ENCODE measurements at regions not wholly inside any gene's neighbourhood (a gene's known extent, or its start where the extent isn't known, plus 50 kb on each side); places are given as distances from the start of the nearest gene placed in this dataset.

- Mint-ChIP-seq H3K4me1 (no peaks in the 10 kb centered on the region), H3K4me3 (no peak overlapping the region), H3K27ac (ENCODE audit: low read depth) (no peak overlapping the region), H3K27me3 (no peaks in the 10 kb centered on the region), H3K36me3 (ENCODE audit: insufficient read depth) (no peaks in the 10 kb centered on the region), H3K9me3 (no peaks in the 10 kb centered on the region)
- DNase-seq (ENCODE audit: low spot score in 2 of 2) (no peak), ATAC-seq (replicated peaks; ENCODE audit: extremely low read depth, poor library complexity, severe bottlenecking) (no peak)
Observed at GRCh38 chr1:39132505-39133339, 71.8 kb upstream of the MACF1 start.

- Mint-ChIP-seq H3K36me3 (ENCODE audit: insufficient read depth) (no peaks in the 10 kb centered on the region), H3K4me1 (no peaks in the 10 kb centered on the region), H3K4me3 (no peak overlapping the region), H3K27ac (ENCODE audit: low read depth) (no peak overlapping the region), H3K9me3 (no peaks in the 10 kb centered on the region), H3K27me3 (no peaks in the 10 kb centered on the region)
- DNase-seq (ENCODE audit: low spot score in 2 of 2): no peak
- ATAC-seq (replicated peaks; ENCODE audit: extremely low read depth, poor library complexity, severe bottlenecking): no peak
Observed at GRCh38 chr1:39133340-39133684, 71.2 kb upstream of the MACF1 start.

- ATAC-seq (replicated peaks; ENCODE audit: extremely low read depth, poor library complexity, severe bottlenecking) (no peak), DNase-seq (ENCODE audit: low spot score in 2 of 2) (no peak)
- Mint-ChIP-seq H3K36me3 (ENCODE audit: insufficient read depth) (no peaks in the 10 kb centered on the region), H3K4me1 (no peaks in the 10 kb centered on the region), H3K27ac (ENCODE audit: low read depth) (no peak overlapping the region), H3K9me3 (no peaks in the 10 kb centered on the region), H3K27me3 (no peaks in the 10 kb centered on the region), H3K4me3 (no peak overlapping the region)
Observed at GRCh38 chr1:39134768-39135333, 69.6 kb upstream of the MACF1 start.

DNA sequence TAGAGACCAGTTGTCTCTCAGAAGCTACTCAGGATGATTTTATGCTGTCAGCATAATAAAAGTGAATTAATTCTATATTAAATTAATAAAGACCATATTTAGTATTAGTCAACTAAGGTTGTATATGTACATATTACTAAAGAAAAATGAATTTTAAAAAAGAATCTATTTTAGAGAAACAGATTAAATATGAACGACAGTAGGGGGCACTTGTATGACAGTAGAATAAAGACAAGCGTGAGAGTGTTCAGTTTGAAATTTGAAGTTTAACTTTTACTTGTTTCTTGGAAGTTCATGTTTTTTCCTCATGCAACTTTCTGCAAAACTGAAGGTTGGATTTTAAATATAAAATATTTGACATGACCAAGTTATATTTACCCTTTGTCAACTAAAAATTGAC lies 67.9 kb upstream of the MACF1 start:
- no peaks in the 10 kb centered on the region for H3K27me3 Mint-ChIP-seq
- no peak overlapping the region for H3K27ac Mint-ChIP-seq (ENCODE audit: low read depth)
- H3K4me3 Mint-ChIP-seq: no peak overlapping the region
- DNase-seq (ENCODE audit: low spot score in 2 of 2): no peak
- no peaks in the 10 kb centered on the region for H3K36me3 Mint-ChIP-seq (ENCODE audit: insufficient read depth)
- H3K4me1 Mint-ChIP-seq: no peaks in the 10 kb centered on the region
- ATAC-seq (replicated peaks; ENCODE audit: extremely low read depth, poor library complexity, severe bottlenecking): no peak
- H3K9me3 Mint-ChIP-seq: no peaks in the 10 kb centered on the region

GRCh38 chr1:39139723-39140360 lies 64.7 kb upstream of the MACF1 start:
- no peaks in the 10 kb centered on the region for H3K27me3 Mint-ChIP-seq
- no peak for DNase-seq (ENCODE audit: low spot score in 2 of 2)
- H3K4me1 Mint-ChIP-seq: no peaks in the 10 kb centered on the region
- H3K27ac Mint-ChIP-seq (ENCODE audit: low read depth): no peak overlapping the region
- no peaks in the 10 kb centered on the region for H3K9me3 Mint-ChIP-seq
- H3K36me3 Mint-ChIP-seq (ENCODE audit: insufficient read depth): peaks cover 2% of the 10 kb centered on the region
- H3K4me3 Mint-ChIP-seq: no peak overlapping the region
- no peak for ATAC-seq (replicated peaks; ENCODE audit: extremely low read depth, poor library complexity, severe bottlenecking)

DNA sequence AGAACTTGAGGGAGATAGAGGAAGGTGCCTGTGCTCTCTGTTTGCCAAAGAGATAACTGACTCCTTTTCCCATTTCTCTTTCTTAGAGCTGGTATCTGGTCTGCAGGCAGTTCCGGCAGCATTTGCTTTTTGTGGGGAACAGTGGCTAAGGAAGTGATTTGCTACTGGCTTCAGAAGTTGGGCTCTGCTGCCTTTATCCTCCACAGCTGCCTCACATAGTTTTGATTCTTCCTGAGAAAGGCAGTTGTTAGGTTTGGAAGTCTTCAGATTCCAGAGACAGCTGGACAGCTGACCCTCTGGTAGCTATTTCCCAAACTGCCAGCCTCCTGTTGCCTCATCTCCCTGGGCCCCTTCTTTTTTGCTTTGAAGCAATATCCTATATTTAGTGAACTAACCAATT lies 62.6 kb upstream of the MACF1 start:
- ATAC-seq (replicated peaks; ENCODE audit: extremely low read depth, poor library complexity, severe bottlenecking) (no peak), DNase-seq (ENCODE audit: low spot score in 2 of 2) (no peak)
- H3K27ac Mint-ChIP-seq (ENCODE audit: low read depth): no peak overlapping the region
- no peaks in the 10 kb centered on the region for H3K4me1 Mint-ChIP-seq
- H3K36me3 Mint-ChIP-seq (ENCODE audit: insufficient read depth): peaks cover 2% of the 10 kb centered on the region
- H3K9me3 Mint-ChIP-seq: no peaks in the 10 kb centered on the region
- H3K4me3 Mint-ChIP-seq: no peak overlapping the region
- peaks cover 3% of the 10 kb centered on the region for H3K27me3 Mint-ChIP-seq

- ATAC-seq (replicated peaks; ENCODE audit: extremely low read depth, poor library complexity, severe bottlenecking) (no peak), DNase-seq (ENCODE audit: low spot score in 2 of 2) (no peak)
- no peaks in the 10 kb centered on the region for H3K4me1 Mint-ChIP-seq
- no peak overlapping the region for H3K4me3 Mint-ChIP-seq
- H3K27ac Mint-ChIP-seq (ENCODE audit: low read depth): no peak overlapping the region
- H3K27me3 Mint-ChIP-seq: peaks cover 9% of the 10 kb centered on the region
- H3K36me3 Mint-ChIP-seq (ENCODE audit: insufficient read depth): peaks cover 2% of the 10 kb centered on the region
- H3K9me3 Mint-ChIP-seq: no peaks in the 10 kb centered on the region
Observed at GRCh38 chr1:39142401-39143060, 62.0 kb upstream of the MACF1 start.

- Mint-ChIP-seq H3K36me3 (ENCODE audit: insufficient read depth) (peaks cover 2% of the 10 kb centered on the region), H3K27ac (ENCODE audit: low read depth) (no peak overlapping the region), H3K27me3 (peaks cover 20% of the 10 kb centered on the region), H3K4me3 (no peak overlapping the region), H3K9me3 (no peaks in the 10 kb centered on the region), H3K4me1 (no peaks in the 10 kb centered on the region)
- DNase-seq (ENCODE audit: low spot score in 2 of 2): no peak
- no peak for ATAC-seq (replicated peaks; ENCODE audit: extremely low read depth, poor library complexity, severe bottlenecking)
Observed at GRCh38 chr1:39144924-39145323, 59.6 kb upstream of the MACF1 start.

DNA sequence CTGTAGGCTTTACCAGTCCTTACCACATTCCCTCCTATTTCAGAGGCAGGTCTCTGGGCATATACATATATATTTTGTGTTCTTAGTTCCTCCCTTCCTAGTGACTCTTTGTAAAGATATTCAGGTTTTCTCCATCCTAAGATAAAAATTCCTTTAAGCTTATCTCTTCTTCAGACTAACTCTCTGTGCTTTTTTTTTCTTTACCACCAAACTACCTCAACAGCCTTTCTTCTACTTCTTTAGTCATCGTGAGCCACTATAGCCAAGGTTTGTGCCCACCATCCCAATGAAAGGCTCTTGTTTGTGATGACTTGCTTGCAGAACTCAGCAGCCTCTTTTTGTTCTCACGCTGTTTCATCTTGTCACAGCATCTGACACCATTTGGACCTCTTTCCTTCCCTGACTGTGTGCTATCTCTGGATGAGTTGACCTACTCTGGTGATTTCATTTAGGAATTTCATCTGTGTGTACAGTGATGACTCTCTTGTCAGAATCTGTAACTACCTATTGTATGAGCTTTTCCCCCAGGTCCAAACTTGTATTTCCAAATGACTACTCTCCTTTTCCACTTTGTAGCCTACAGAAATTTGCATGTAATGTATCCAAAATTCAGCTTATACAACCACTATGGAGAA lies 59.0 kb upstream of the MACF1 start:
- Mint-ChIP-seq H3K27ac (ENCODE audit: low read depth) (no peak overlapping the region), H3K27me3 (peaks cover 20% of the 10 kb centered on the region), H3K4me1 (no peaks in the 10 kb centered on the region), H3K9me3 (no peaks in the 10 kb centered on the region), H3K36me3 (ENCODE audit: insufficient read depth) (peaks cover 2% of the 10 kb centered on the region), H3K4me3 (no peak overlapping the region)
- no peak for DNase-seq (ENCODE audit: low spot score in 2 of 2)
- ATAC-seq (replicated peaks; ENCODE audit: extremely low read depth, poor library complexity, severe bottlenecking): no peak

- H3K9me3 Mint-ChIP-seq: no peaks in the 10 kb centered on the region
- H3K36me3 Mint-ChIP-seq (ENCODE audit: insufficient read depth): peaks cover 2% of the 10 kb centered on the region
- ATAC-seq (replicated peaks; ENCODE audit: extremely low read depth, poor library complexity, severe bottlenecking) (no peak), DNase-seq (ENCODE audit: low spot score in 2 of 2) (no peak)
- H3K4me1 Mint-ChIP-seq: no peaks in the 10 kb centered on the region
- H3K27me3 Mint-ChIP-seq: peaks cover 27% of the 10 kb centered on the region
- H3K4me3 Mint-ChIP-seq: no peak overlapping the region
- no peak overlapping the region for H3K27ac Mint-ChIP-seq (ENCODE audit: low read depth)
Observed at GRCh38 chr1:39146681-39147080, 57.8 kb upstream of the MACF1 start.

DNA sequence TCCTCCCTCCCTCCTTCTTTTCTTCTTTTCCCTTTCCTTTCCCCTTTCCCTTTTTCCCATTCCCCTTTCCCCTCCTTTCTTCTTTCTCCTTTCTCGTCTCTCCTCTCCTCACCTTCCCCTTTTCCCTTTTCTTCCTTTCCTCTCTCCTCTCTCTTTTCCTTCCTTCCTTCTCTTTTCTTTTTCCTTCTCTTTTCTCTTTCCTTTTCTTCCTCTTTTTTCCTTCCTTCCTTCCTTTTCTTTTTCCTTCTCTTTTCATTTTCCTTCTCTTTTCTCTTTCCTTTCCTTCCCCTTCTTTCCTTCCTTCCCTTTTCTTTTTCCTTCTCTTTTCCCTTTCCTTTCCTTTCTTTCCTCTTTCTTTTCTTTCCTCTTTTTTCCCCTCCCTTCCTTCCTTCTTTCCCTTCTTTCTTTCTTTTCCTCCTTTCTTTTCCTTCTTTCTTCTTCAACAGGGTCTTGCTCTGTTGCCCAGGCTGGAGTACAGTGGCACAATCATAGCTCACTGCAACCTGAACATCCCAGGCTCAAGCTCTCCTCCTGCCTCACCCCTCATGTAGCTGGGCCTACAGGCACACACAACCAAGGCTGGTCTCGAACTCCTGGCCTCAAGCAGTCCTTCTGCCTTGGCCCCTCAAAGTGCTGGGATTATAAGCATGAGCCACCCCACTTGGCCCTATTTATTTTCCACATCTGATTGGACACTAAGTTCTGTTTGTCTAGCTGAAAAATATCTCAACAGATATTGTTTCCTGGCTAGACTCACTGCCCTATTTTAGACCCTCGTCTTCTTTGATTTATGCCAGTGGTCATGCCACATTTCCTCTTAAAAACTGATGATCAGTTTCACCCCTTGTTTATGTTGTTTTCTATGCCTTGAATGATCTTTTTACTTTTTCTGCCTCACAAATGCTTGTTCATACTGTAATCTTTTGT lies 57.1 kb upstream of the MACF1 start:
- ATAC-seq (replicated peaks; ENCODE audit: extremely low read depth, poor library complexity, severe bottlenecking): no peak
- peaks cover 27% of the 10 kb centered on the region for H3K27me3 Mint-ChIP-seq

GRCh38 chr1:39148942-39149341 lies 55.6 kb upstream of the MACF1 start:
- Mint-ChIP-seq H3K9me3 (no peaks in the 10 kb centered on the region), H3K4me3 (no peak overlapping the region), H3K36me3 (ENCODE audit: insufficient read depth) (peaks cover 2% of the 10 kb centered on the region), H3K4me1 (no peaks in the 10 kb centered on the region), H3K27me3 (peaks cover 27% of the 10 kb centered on the region), H3K27ac (ENCODE audit: low read depth) (no peak overlapping the region)
- DNase-seq (ENCODE audit: low spot score in 2 of 2) (no peak), ATAC-seq (replicated peaks; ENCODE audit: extremely low read depth, poor library complexity, severe bottlenecking) (no peak)

More for the DNA sequence above, 57.1 kb upstream of the MACF1 start:
- no peaks in the 10 kb centered on the region for H3K9me3 Mint-ChIP-seq
- DNase-seq (ENCODE audit: low spot score in 2 of 2): no peak
- no peak overlapping the region for H3K27ac Mint-ChIP-seq (ENCODE audit: low read depth)
- H3K36me3 Mint-ChIP-seq (ENCODE audit: insufficient read depth): peaks cover 2% of the 10 kb centered on the region
- no peaks in the 10 kb centered on the region for H3K4me1 Mint-ChIP-seq
- H3K4me3 Mint-ChIP-seq: no peak overlapping the region
